Mesothelial cell of epicardium (in vitro differentiated cells): ENCODE measurements at regions not wholly inside any gene's neighbourhood (a gene's known extent, or its start where the extent isn't known, plus 50 kb on each side); places are given as distances from the start of the nearest gene placed in this dataset.

Experiments
- DNase-seq, 2 experiments: peaks; one replicate each; pipeline ENCODE4 v3.0.0; 2021; ENCODE audit warnings: low spot score in 2 of 2; ENCODE audit not compliant: unreplicated experiment in 2 of 2
- H3K27ac Mint-ChIP-seq: 2 replicates; pipeline ENCODE4 v1.8.0; 2021; ENCODE audit warnings: mixed read lengths
- H3K27me3 Mint-ChIP-seq: 2 replicates; pipeline ENCODE4 v1.8.0; 2021; ENCODE audit warnings: low read depth, mixed read lengths
- H3K36me3 Mint-ChIP-seq: 2 replicates; pipeline ENCODE4 v1.8.0; 2021; ENCODE audit warnings: mixed read lengths
- H3K4me1 Mint-ChIP-seq: 2 replicates; pipeline ENCODE4 v1.8.0; 2021; ENCODE audit warnings: mixed read lengths
- H3K4me3 Mint-ChIP-seq: 2 replicates; pipeline ENCODE4 v1.8.0; 2021; ENCODE audit warnings: mild to moderate bottlenecking, moderate library complexity, mixed read lengths
- H3K9me3 Mint-ChIP-seq: 2 replicates; pipeline ENCODE4 v1.8.0; 2021; ENCODE audit warnings: mixed read lengths
- CTCF ChIP-seq: fragments of 200-600 bp; sonication (generic); IDR thresholded peaks from one replicate; pipeline ENCODE4 v1.5.0; 2021; ENCODE audit warnings: antibody characterized with exemption; ENCODE audit not compliant: unreplicated experiment

- no peak for TF ChIP-seq CTCF
- H3K4me3 Mint-ChIP-seq = no peak overlapping the region
- H3K36me3 Mint-ChIP-seq = no peaks in the 10 kb centered on the region
- no peaks in the 10 kb centered on the region for H3K9me3 Mint-ChIP-seq
- H3K27me3 Mint-ChIP-seq = no peaks in the 10 kb centered on the region
- DNase-seq = no peak
- H3K27ac Mint-ChIP-seq = no peak overlapping the region
- peaks cover 78% of the 10 kb centered on the region for H3K4me1 Mint-ChIP-seq
Measured at GRCh38 chr1:219749370-219749769, 136.5 kb upstream of the ZC3H11B start.

DNA sequence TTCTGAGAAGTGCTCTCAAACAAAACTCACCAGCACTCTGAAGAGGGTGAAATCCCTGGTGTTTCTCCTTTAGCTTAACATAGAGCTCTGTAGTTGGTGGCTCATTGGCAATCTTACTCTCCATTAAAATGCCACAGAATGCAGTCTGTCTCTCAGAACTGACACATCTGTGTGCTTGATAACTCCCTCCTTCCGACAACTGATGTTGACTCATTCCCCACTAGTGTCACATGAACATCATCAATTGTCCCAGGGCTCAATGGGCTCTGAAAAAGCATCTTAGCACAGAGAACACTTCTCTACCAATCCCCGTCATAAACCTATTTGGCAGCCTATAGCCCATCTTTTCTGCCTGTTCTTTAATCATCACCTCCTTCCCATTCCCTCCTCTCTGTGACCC is 133.2 kb upstream of the ZC3H11B start:
- Mint-ChIP-seq H3K9me3 (peaks cover 4% of the 10 kb centered on the region), H3K4me3 (no peak overlapping the region), H3K27ac (no peak overlapping the region), H3K27me3 (no peaks in the 10 kb centered on the region), H3K36me3 (no peaks in the 10 kb centered on the region), H3K4me1 (peaks cover 55% of the 10 kb centered on the region)
- TF ChIP-seq CTCF = no peak
- DNase-seq = no peak

DNA sequence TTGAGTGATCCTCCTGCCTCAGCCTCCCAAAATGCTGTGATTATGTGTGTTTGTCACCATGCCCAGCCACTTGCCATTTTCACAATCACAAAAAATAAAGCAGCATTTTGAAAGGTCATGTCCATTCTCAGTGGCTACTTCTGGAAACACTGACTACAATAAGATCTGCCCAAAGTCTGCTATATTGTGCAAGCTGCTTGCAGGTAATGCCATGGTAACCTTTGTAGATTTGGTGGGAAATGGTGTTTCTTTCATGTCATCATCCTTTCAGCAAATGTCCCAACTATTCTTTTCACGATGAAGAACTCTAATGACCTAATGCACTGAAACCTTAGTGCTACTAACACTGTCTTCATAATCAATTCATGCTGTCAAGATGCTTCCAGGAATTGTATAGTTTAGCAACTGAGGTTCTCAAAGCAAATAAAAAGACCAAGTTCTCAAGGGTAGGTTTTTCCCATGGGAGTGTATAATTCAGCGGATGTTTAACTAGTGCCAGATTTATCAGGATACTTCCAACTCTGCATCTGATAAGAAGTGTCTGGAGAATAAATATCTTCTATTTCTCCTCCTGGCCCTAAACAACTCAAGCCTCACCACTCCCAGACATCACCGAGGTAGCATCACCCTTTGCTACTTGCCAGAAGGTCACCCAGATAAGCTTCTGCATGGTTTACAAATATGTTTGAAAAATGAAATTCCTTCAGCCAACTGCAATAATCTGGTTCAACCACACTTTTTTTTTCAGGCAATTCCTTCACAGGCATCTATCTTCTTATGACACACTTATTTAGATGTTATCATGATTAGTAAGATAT is 132.0 kb upstream of the ZC3H11B start:
- peaks cover 49% of the 10 kb centered on the region for H3K4me1 Mint-ChIP-seq
- no peaks in the 10 kb centered on the region for H3K36me3 Mint-ChIP-seq
- peaks cover 4% of the 10 kb centered on the region for H3K9me3 Mint-ChIP-seq
- DNase-seq = no peak
- H3K27me3 Mint-ChIP-seq = no peaks in the 10 kb centered on the region
- H3K27ac Mint-ChIP-seq = no peak overlapping the region
- no peak overlapping the region for H3K4me3 Mint-ChIP-seq
- no peak for TF ChIP-seq CTCF

DNA sequence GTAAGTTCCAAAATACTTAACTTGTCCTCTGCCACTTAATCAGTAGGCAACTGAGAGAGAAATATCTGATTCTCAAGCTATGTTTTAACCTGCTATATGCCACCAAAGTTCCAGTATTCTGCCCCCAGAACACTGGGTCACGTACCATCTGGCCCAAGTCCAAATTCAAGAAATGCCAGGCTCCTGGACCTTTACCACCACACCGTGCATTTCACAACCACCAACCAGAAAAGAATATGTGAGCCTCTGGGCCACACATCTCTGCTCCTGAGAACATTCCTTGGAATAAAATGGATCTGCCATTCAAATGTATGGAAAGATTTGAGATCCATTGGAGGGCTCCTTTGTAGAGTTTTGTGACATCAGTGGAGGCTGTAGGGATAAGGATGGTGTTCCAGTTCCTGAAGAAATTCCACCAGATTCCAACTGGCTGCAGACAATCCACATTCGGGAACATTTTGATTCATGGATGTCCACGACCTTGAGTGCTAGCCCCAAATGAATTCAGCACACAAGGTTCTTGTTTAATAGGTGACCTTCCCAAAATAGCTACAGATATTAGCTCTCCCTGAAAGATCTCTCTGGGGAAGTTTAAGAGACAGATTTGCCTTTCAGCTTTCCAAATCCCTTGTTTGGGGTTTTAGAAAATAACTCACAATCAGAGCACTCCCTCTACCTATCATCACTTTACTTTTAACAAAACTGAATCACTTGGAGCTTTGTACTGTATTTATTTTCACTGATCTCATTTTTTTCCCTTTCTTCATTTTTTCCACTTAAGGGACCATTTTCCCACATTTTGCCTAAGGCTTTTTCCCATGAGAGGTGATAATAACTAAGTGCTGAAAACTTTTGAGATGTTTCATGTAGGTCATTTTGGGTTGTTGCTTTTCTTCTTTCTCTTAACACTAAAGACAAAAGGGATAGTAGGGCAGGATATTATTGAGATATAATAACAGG is 128.4 kb upstream of the ZC3H11B start:
- TF ChIP-seq CTCF = no peak
- no peak for DNase-seq
- peaks cover 15% of the 10 kb centered on the region for H3K9me3 Mint-ChIP-seq
- no peak overlapping the region for H3K4me3 Mint-ChIP-seq
- H3K27ac Mint-ChIP-seq = no peak overlapping the region
- no peaks in the 10 kb centered on the region for H3K36me3 Mint-ChIP-seq
- no peaks in the 10 kb centered on the region for H3K27me3 Mint-ChIP-seq
- peaks cover 22% of the 10 kb centered on the region for H3K4me1 Mint-ChIP-seq

- Mint-ChIP-seq H3K27ac (no peak overlapping the region), H3K4me1 (peaks cover 23% of the 10 kb centered on the region), H3K4me3 (no peak overlapping the region), H3K27me3 (no peaks in the 10 kb centered on the region), H3K36me3 (peaks cover 3% of the 10 kb centered on the region), H3K9me3 (peaks cover 17% of the 10 kb centered on the region)
- DNase-seq = no peak
- no peak for TF ChIP-seq CTCF
Measured at GRCh38 chr1:219733511-219734174, 120.7 kb upstream of the ZC3H11B start.
